NCI-H345 (cell line): ENCODE measurements at regions not wholly inside any gene's neighbourhood (a gene's known extent, or its start where the extent isn't known, plus 50 kb on each side); places are given as distances from the start of the nearest gene placed in this dataset.
"Not testable (repeated sequence)": the region's sequence is repeated elsewhere in the genome, so short reads cannot be mapped to it uniquely, and the experiment has no call there.

Experiments used
- DNase-seq: peaks from one replicate; lab custom pipeline; 2025; lab: John Stamatoyannopoulos, UW

DNA sequence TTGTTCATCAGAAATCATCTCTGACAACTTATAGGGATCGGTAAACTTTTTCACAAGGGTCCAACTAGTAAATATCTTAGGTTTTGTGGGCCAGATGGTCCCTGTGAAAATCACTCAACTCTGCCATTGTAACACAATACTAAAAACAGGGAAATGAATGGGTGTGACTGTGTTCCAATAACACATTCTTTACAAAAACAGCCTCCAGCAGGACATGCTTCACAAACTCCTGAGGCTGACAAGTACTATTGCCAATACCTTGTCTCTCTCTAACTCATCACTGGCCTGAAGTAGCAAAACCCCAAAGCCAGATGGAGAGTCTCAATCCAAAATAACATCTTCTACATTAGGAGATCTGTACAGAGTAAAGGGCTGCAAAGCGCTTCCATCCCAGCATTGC is 312.3 kb downstream of the TOX3 start:
- no peak for DNase-seq

DNA sequence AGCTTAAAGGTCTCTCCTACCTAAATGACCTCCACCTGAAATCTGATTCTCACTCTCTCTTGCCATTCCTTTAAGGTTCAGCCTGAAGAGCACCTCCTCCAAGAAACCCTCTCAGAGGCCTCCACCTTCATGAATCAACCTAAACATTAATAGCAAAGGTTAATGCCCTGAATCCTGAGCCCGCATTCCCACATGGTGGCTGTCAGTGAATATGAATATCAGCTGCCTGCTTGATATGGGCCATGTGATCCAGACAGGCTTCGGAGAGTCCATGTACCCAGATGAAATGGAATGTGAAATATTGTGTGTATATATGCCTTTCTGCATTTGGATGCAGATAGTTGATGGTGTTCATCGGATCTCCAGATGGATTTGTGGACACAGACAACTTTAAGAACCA is 317.5 kb downstream of the TOX3 start:
- DNase-seq = no peak

DNA sequence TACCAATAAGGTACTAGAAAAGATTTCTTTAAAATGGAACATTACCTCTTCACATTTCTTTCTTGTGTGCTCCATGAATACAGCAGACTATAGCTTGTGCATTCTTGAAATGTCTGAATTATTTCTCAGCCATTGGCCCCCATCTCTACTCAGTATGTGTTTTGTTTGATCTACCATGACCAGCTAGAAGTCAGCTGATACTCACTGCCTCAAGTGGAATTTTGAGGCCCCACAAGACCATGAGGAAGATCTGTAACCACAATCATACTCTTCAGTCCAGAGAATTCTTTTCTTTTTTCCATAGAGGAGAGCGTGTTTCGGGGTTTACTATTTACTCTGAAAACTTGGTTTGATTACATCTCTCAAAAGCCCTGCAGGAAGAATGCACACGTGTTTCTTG is 319.1 kb downstream of the TOX3 start:
- DNase-seq = no peak

DNA sequence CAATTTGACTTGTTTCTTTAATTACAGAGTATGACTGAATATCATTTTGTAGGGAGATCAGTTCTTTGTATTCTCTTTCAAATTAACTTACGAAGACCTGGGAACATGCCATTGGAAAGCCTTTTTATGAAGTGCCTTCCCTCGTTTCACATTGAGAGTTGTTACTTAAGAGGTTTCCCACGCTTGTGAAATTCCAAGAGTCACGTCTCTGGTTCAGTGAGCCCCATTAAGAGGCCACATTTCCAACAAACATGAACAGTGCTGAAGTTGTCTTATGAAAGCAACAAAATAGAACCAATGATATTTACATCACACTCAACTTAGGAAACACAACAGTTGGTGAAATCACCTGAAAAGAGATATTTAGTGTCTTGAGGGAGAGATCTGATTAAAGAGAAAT is 334.1 kb downstream of the TOX3 start:
- no peak for DNase-seq

DNA sequence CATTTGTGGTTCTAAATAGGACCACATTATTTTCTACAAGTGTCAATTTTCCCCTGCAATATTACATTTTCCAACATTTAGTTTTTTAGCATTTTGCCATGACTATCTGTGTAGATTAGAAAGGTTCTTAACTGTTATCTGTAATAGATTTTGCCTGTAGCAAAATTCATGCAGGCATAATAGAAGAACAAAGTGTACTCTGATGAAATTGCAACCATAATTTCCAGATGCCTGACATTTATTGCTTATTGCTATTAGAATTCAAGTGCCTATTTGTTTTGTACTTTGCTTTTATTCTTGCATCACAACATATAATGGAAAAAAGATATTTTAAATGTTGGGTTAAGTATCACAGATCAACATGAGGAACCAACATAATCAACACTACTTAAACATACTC is 337.7 kb downstream of the TOX3 start:
- no peak for DNase-seq

DNA sequence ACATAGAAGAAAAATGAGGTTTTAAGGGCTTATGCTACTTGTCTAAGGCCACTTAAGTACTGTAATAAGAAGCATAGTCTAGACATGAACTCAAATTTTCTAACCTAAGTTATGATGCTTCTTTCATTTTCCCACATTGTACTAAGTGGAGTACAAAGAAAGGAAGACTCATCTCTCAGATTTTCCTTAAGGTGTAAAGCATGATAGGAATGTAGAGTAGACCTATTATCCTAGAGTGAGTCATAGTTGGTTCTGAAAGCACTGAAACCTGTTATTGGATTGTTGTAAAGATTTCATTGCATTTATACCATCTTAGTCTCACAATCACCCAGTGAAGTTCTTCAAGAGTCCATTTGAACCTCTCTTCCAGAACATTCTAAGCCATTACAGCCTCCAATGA is 343.8 kb downstream of the TOX3 start:
- DNase-seq = no peak

DNA sequence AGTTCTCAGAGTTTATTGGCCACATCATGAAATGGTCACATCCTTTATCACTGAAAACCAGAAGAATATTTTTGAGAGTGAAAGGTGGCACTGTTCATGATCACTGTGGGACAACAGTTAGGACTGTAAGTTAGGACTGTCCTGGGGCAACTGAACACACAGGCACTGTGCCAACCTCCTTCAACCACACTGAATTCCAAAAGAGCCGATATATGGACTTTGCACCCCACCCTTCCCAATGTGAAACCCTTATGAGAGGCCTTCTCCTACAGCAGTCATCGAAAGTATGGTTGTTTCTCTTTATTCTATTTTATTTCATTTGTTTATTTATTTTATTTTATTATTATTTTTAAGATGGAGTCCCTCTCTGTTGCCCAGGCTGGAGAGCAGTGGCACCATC is 353.5 kb downstream of the TOX3 start:
- DNase-seq = no peak

DNA sequence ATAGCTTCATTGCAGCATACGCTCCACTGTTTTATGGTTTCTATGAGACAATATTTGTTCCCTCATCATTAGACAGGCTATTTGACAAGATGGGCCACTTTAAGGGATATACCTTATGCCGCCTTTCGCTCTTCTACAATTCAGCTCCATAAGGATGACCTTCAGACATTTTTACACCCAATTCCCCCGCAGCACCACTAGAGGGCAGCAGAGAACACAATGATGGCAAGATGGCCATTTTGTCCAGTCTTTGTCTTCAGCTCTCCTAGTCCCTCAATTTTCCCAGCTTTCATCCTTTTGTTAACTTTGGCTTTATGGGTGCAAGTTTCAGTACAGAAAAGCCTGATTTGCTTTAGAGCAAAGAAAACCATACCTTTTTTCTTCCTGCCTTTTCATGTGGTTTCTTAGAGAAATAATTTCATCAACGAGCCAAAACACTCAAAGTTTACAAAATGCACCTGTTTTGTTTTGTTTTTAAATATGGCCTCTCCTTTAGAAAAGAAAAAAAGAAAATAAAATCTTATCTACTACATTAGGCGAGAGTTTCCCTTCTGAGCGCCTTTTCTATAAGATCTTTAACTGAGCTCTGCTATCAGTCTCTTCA is 355.3 kb downstream of the TOX3 start:
- DNase-seq = peak; percentile 71

DNA sequence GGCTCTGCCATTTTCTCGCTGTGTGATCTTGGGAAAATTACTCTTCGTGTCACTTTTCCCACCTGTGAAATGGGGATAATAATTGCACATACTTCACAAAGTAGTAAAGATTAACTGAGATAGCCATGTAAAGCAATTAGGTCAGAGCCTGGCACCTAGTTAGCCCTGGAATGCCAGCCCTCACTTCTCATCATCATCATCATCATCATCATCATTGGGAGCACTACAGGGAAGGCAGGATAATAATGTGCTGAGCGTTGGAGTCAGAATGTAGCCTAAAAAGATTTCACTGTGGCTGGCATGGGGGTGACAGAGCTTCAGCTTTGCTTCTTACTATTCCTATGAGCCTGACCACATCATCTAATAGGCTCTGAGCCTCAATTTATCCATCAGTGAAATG is 362.6 kb downstream of the TOX3 start:
- no peak for DNase-seq

DNA sequence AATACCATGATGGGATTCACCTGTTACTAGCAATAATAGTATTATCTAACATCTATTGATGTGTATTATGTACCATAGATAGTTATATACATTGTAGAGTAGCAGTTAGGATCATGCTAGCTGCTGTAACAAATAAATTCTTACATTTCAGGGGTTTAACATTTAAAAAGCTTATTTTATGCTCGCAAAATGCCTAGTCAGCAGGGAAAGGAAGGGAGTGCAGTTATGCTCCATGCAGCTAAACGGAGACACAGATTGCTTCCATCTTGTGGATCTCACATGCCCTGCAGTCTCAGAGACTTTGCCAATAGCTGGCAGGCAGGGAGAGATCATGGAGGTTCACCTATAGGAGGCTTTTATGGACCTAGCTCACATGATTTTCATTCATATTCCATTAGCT is 364.1 kb downstream of the TOX3 start:
- no peak for DNase-seq

DNA sequence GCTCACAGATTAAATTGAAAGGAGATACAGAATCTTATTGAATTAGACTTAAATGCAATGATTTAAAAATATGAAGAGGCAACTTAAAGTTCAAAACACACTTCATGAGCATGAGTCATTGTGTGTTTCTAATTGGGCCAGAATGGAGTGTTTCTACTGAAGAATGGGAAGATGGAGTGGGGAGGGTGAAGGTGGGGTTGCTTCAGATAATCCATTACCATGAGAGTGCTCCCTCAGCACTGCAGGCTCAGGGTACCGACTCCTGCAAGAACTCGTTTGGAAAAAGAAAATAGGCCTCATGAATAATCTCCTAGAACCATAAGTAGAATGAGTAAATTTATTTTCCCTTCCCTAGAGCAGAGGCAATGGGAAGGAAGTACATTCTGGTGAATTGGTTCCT is 372.8 kb downstream of the TOX3 start:
- no peak for DNase-seq

DNA sequence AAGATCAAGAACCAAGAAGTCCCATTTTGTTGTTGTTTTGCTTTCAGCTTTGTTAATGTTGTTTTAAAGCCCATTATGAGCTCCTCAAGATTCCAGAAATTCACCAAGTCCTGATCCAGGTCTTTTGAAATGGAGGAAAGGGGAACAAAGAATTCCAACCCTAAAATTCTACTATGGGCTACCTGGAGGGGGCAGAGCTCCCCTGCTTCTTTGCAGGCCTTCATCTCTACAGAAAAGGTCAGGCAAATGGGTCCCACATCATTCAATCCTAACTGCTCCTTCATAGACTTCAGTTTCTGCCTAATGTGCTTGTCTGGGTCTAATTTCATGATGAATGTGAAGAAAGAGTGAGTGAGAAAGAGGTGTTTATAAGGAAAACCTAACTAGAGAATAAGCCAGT is 375.5 kb downstream of the TOX3 start:
- no peak for DNase-seq

DNA sequence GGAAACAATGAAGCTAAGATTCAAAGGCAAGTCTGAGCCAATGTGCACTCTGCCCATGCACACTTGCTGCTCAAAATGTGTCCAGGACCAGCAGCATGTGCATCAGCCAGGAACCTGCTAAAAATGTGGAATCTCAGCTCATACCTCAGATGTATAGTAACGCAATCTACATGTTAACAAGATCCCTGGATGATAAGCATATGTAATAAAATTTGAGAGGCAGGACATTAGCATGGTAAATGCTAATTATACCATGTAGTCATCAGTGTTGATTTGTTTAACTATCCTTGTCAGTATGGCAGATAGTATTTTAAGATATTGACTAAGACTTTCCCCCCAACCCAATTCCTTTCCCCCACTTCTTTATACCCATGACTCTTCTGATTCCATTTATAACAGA is 379.6 kb downstream of the TOX3 start:
- no peak for DNase-seq

DNA sequence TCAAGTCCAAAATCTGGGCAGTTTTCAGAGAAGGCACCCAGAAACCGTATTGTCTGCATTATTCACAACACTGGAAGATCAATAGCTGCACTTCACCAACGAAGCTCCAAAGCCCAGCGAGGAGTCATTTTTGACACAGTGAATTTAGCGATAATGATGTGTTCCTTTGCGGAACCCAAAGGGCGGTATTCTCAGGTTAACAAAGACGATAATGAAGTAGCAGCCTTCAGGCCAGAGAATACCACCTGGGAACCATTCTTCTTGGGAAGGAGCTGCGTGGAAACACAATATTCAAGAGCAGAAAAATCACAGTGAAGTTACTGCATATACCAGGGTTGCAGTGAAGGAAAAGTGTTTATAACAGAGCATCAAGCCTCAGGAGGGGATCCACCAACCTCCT is 381.0 kb downstream of the TOX3 start:
- no peak for DNase-seq

DNA sequence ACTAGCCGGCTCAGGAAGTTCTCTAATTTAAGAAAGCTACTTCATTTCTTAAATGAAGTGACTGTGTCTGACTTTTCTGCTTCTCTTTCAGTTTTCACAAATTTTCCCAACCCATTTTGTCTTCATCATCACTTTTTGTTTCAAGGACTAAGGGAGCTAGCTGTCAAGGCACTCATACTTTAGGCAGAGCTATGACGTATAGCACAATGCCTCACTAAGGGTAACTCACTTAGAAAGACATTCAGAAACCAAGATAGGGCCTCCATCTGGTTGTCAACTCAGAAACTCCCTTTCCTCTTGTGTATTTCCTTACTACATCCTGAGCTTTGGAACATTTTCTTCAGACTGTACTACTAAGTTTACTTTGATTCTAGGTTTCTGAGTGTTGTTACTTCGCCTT is 397.9 kb downstream of the TOX3 start:
- no peak for DNase-seq

DNA sequence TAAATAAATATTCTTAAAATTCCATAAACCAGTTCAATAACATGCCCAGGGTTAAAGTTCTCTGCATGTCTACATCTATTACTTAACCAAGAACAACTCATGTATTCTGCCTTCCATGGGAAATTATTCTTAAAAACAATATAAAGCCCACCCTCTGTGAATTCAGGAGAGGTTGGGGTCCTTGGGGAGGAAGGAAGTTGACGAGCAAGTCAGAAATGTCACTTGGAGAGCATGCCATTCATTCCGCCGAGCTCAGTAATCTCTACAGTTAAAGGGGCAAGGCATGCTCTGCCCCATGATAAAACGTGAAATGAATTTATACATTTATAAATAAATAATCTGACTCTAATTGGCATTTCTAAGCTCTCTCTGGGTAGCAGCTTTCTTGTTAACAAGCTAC is 405.1 kb downstream of the TOX3 start:
- no peak for DNase-seq

DNA sequence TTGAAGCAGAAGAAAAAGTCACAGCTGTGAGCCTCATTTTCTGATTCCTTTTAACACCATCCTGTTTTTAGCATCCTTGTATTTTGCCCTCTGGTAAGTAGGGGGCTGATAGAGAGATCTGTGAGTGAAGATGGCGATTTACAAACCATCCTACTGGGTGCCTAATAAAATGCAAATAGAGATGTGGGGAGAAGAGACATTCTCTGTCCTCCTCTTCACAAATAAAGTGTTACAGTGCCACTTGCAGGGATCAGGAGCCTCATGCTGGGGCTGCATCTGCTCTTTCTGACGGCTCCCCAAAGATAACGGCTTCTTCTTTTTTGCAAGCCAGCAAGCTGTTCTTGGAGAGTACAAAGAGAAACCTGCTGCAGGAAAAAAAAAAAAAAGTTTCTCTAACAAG is 418.6 kb downstream of the TOX3 start:
- DNase-seq = no peak

DNA sequence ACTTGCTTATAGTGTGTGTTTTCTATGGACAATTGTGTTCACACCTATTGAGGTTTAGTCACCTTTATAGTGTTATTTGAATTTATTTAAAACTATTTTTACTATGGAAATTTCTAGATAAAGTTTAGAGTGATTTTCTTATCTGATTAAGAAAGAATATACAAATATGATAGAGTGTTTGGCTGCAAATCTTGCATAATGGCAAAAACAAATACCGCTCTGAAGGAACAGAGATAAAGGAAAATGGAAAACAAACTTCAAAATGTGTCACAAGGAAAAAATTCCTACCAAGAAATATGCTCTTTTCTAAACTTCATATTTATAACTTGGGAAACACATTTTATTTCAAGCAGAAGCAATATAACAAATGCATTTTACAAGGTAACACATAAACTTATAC is 423.1 kb downstream of the TOX3 start:
- DNase-seq = no peak

DNA sequence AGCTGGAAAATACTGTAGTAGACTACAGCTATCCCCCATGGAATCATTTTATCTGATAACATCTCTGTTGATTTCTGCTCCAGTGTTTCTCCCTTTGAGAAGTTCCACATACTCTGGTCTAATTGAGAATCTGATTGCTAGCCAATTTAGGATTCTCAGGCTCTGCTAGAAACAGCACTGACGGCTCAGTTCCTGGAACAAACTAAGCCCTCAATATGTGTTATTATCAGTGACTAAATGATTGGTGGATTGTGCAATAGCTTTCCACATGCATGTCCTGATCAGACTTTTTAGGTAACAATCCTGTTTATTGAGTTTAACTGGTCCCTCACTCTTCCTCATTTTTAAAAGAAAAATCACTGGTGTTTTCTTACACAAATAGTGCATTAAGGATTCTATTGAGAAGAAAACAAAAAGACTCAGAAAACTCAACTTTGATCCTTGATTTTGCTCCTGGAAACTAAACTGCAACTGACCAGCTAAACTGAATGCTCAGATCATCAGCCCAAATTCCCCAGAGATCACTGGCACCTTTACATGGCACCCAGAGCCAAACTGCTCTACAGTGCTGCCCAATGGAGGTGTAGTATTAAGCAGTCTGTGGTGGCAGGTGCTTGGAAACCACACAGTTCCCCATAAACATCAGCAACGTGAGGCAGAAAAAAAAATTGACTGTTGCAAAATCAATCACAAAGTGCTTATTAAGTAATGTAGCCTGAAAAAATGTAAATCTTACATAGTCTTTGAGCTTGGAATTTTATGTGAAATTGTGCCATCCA is 423.7 kb downstream of the TOX3 start:
- DNase-seq = no peak

DNA sequence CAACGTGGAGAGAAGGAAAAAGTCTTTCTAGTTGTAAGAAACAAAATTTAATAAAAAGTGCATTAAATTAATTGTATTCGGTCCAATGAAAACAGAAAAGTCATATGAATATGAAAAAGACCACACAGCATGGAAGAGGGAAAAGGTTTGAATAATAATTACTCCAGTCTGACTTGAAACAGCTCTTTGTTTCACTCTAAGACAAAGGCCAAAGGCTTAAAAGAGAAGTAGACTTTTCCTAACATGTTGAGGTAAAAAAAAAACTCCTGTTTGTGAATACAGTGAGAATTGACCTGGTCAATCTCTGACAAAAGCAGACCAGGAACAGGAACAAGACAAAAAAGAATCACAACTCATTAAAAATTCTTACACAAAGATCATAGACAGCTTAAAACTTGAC is 429.8 kb downstream of the TOX3 start:
- no peak for DNase-seq

DNA sequence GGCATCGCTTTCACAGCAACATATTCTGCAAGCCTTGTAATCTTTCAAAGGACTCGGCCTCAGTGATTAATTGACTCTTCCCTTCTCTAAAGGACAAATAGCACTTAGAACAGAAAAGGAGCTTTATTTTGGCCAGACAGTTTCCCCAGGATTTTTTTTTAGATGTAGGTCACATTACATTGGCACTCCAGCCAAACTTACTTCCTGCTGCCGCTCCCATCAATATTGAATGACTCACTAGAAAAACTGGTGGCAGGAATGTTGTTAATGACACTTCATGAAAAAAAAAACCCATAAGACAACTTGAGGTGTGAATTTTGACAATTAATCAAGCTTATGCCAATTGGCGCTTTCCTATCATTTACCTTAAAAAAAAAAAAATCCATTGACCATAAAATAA is 432.6 kb downstream of the TOX3 start:
- no peak for DNase-seq

DNA sequence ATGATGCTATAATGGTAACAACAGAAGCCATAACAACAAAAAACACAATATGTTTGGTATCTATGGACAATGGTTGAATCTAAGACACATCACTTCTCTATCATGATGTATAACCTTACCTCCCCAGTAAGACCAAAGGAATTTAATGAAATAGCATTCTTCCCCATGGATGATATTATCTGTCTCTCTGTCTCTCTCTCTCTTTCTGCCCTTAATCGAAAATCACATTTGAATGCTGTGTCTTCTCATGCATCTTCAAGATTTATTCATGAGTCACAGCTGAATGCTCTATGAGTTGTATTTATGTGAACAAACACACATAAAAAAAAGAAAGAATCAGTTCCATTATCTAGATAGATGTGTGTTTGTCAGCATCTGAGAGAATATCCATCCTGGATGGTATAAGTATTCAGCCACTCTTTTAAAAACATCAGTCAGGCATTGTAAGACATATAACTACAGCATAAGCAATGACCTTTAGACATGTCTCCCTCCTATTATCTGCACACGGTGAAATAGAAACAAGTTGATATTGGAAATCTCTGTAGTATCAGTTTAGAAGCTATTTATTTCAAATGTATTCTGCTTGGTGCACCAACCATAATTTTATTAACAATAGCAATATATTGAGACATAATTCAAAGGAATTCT is 433.3 kb downstream of the TOX3 start:
- no peak for DNase-seq

DNA sequence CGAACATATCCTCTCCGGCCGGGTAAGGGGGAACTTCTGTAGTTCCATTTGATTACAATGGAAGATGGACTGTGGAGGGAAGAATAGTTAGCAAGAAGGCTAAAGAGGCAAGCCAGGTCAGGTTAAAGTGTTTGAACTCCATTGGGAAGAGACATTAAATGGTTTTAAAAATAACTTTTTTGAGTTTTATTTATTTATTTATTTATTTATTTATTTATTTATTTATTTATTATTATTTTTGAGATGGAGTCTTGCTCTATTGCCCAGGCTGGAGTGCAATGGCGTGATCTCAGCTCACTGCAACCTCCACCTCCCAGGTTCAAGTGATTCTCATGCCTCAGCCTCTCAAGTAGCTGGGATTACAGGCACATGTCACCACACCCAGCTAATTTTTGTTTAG is 441.9 kb downstream of the TOX3 start:
- not testable (repeated sequence) for DNase-seq

DNA sequence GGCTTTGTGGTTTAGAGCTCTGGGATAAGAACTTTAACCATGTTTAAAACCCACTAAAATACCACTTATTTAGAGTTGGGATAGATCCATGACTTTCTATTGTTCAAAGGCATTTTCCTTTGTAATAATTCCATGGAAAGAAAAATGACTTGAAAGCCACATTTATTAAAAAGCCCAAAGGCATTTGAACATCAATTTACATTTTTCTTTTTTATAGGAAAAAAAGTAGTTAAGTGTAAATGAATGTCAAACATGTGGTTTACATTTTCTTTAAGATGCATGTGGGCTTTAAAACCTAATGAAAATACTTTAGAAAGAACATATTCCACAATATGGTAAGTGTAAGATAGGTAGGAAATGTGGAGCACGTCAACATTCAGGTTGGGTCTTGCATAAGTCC is 443.2 kb downstream of the TOX3 start:
- no peak for DNase-seq
